ENCODE measurements at regions not wholly inside any gene's neighbourhood (a gene's known extent, or its start where the extent isn't known, plus 50 kb on each side); places are given as distances from the start of the nearest gene placed in this dataset.

DNA sequence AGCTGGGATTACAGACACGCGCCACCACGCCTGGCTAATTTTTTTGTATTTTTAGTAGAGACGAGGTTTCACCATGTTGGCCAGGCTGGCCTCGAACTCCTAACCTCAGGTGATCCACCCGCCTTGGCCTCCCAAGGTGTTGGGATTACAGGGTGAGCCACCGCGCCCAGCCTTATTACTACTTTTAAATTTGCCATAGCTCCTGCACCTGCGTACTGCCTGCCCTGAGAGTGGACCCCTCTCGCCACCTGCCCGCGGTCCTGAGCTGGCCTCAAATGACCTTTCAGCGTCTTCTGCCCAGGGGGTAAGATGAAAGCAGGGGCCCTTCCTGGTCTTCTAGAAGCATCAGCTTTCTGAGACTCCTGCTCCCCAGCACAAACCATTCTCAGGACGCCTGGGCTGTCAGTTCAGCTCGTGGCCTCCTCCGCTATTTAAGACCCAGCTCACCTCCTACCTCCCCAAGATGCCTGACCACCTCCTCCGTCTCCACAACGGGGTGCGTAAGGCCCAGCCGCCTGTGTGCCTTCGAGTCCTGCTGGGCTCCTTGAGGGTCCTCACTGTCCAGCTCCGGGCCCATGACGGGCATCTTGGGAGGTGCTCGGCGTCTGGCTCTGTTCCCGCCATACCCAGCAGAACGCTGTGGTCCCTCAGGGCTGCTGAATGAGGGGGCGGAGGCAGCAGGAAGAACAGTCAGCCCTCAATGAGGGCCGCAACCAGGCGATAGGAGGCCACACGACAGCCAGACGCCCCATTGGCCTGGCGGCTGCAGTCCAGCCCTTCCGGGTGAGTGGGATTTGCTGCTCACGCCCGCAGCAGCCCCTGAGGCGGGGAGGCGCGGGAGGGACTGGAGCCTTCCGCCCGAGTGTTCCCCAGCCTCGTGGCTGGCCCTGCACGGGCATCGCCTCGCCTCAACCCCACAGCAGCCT, 266.6 kb downstream of the TFCP2L1 start:
- TF ChIP-seq, protein P1, sequence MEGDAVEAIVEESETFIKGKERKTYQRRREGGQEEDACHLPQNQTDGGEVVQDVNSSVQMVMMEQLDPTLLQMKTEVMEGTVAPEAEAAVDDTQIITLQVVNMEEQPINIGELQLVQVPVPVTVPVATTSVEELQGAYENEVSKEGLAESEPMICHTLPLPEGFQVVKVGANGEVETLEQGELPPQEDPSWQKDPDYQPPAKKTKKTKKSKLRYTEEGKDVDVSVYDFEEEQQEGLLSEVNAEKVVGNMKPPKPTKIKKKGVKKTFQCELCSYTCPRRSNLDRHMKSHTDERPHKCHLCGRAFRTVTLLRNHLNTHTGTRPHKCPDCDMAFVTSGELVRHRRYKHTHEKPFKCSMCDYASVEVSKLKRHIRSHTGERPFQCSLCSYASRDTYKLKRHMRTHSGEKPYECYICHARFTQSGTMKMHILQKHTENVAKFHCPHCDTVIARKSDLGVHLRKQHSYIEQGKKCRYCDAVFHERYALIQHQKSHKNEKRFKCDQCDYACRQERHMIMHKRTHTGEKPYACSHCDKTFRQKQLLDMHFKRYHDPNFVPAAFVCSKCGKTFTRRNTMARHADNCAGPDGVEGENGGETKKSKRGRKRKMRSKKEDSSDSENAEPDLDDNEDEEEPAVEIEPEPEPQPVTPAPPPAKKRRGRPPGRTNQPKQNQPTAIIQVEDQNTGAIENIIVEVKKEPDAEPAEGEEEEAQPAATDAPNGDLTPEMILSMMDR (IDR thresholded peaks at IDR 0.05; ENCODE audit: poor library complexity), result no peak
- TF ChIP-seq EZH2 (IDR thresholded peaks at IDR 0.05; ENCODE audit: borderline replicate concordance), result no peak
